Tibial nerve (tissue), 4 donors: ENCODE measurements at regions not wholly inside any gene's neighbourhood (a gene's known extent, or its start where the extent isn't known, plus 50 kb on each side); places are given as distances from the start of the nearest gene placed in this dataset.

Experiments used
- DNase-seq, 2 donors: peaks; one replicate each; pipeline ENCODE4 v3.0.0-alpha.2; 2019; ENCODE audit warnings: low spot score in 2 of 2
- H3K27ac ChIP-seq, 4 donors: fragments of 200-600 bp; sonication (generic) in 3 of 4; one replicate each; pipeline ENCODE4 v1.5.1; 2017 to 2019; ENCODE audit warnings: mild to moderate bottlenecking in 1 of 4
- H3K27me3 ChIP-seq, 2 donors: fragments of 200-600 bp; sonication (generic) in 1 of 2; one replicate each; pipeline versions ENCODE4 v1.5.1 to v1.6.0; 2017 to 2019
- H3K36me3 ChIP-seq, 3 donors: fragments of 200-600 bp; sonication (generic); one replicate each; pipeline ENCODE4 v1.5.1; 2018 to 2019
- H3K4me1 ChIP-seq, 4 donors: fragments of 200-600 bp; sonication (generic) in 3 of 4; one replicate each; pipeline ENCODE4 v1.5.1; 2017 to 2019
- H3K4me3 ChIP-seq, 4 donors: fragments of 200-600 bp; sonication (generic) in 3 of 4; one replicate each; pipeline ENCODE4 v1.5.1; 2017 to 2019; ENCODE audit warnings: mild to moderate bottlenecking in 1 of 4, moderate library complexity in 1 of 4
- H3K9me3 ChIP-seq, 4 donors: fragments of 200-600 bp; sonication (generic) in 3 of 4; one replicate each; pipeline ENCODE4 v1.5.1; 2017 to 2019
- EP300 ChIP-seq, 2 donors: sonication (generic); formaldehyde crosslinking; IDR thresholded peaks; one replicate each; pipeline ENCODE4 v1.6.1; 2017; ENCODE audit warnings: antibody characterized with exemption in 2 of 2, mild to moderate bottlenecking in 1 of 2
- POLR2A ChIP-seq, 2 donors: fragments of 450-650 bp; IDR thresholded peaks; one replicate each; pipeline ENCODE4 v1.6.1; 2017; ENCODE audit warnings: antibody characterized with exemption in 2 of 2, mild to moderate bottlenecking in 2 of 2, moderate library complexity in 2 of 2
- WGBS, 2 donors: methylation state at CpG; one replicate each; pipeline ENCODE4 v1.1.5; 2018; 5-methylcytosine and 5-hydroxymethylcytosine counted together
- TF ChIP-seq, protein P1 (sequence below), 5 experiments: fragments of 200-600 bp in 3 of 5; fragments of 450-650 bp in 2 of 5; sonication (generic) in 3 of 5; IDR thresholded peaks; one replicate each; pipeline ENCODE4 v1.5.1; 2016 to 2019; ENCODE audit warnings: antibody characterized with exemption in 5 of 5, mild to moderate bottlenecking in 3 of 5, moderate library complexity in 2 of 5

GRCh38 chr3:30203301-30203700, 403.1 kb upstream of the TGFBR2 start:
- TF ChIP-seq POLR2A (IDR thresholded peaks at IDR 0.05) = no peak
- TF ChIP-seq EP300 (IDR thresholded peaks at IDR 0.05) = no peak
- TF ChIP-seq, protein P1, sequence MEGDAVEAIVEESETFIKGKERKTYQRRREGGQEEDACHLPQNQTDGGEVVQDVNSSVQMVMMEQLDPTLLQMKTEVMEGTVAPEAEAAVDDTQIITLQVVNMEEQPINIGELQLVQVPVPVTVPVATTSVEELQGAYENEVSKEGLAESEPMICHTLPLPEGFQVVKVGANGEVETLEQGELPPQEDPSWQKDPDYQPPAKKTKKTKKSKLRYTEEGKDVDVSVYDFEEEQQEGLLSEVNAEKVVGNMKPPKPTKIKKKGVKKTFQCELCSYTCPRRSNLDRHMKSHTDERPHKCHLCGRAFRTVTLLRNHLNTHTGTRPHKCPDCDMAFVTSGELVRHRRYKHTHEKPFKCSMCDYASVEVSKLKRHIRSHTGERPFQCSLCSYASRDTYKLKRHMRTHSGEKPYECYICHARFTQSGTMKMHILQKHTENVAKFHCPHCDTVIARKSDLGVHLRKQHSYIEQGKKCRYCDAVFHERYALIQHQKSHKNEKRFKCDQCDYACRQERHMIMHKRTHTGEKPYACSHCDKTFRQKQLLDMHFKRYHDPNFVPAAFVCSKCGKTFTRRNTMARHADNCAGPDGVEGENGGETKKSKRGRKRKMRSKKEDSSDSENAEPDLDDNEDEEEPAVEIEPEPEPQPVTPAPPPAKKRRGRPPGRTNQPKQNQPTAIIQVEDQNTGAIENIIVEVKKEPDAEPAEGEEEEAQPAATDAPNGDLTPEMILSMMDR (IDR thresholded peaks at IDR 0.05) = no peak
- Histone ChIP-seq H3K36me3 (no peaks in the 10 kb centered on the region), H3K27ac (no peak overlapping the region), H3K9me3 (peaks cover 0 to 4% (median 0%) of the 10 kb centered on the region in 4 donors), H3K4me3 (no peak overlapping the region), H3K27me3 (no peaks in the 10 kb centered on the region), H3K4me1 (peaks cover 0 to 16% (median 2%) of the 10 kb centered on the region in 4 donors)
- 97 to 100% methylated on average over 2 of the region's 2 CpGs for WGBS, 2 donors
- no peak for DNase-seq

DNA sequence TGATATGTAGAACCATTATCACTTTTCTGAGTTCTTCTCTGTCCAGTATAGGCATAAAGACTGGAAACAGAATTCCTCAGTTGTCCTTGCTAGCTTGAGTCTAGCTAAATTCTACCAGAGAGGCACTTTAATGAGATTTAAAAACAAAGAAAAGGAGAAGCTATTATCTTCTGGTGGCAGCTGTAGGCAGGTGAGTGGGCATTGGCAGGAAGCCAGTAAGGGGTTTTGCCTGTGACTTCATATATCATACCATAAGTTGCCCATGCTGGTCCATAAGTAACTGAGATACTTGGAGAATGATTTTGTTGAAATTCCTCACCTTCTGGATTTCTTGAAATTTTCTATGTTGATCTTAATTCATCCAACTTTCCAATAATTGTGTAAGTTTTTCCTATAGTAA, 402.3 kb upstream of the TGFBR2 start:
- Histone ChIP-seq H3K9me3 (peaks cover 0 to 4% (median 0%) of the 10 kb centered on the region in 4 donors), H3K4me1 (peaks cover 0 to 9% (median 2%) of the 10 kb centered on the region in 4 donors), H3K4me3 (no peak overlapping the region), H3K27me3 (no peaks in the 10 kb centered on the region), H3K36me3 (no peaks in the 10 kb centered on the region), H3K27ac (no peak overlapping the region)
- no peak for DNase-seq
- no peak for TF ChIP-seq EP300 (IDR thresholded peaks at IDR 0.05)
- no peak for TF ChIP-seq POLR2A (IDR thresholded peaks at IDR 0.05)
- TF ChIP-seq, protein P1 (IDR thresholded peaks at IDR 0.05) = no peak

GRCh38 chr3:30206051-30206450, 400.4 kb upstream of the TGFBR2 start:
- Histone ChIP-seq H3K27ac (no peak overlapping the region), H3K9me3 (no peaks in the 10 kb centered on the region), H3K4me3 (no peak overlapping the region), H3K27me3 (no peaks in the 10 kb centered on the region), H3K4me1 (no peaks in the 10 kb centered on the region), H3K36me3 (no peaks in the 10 kb centered on the region)
- WGBS, 2 donors = 90 to 100% methylated on average over 1 of the region's 1 CpG
- no peak for DNase-seq
- TF ChIP-seq, protein P1 (IDR thresholded peaks at IDR 0.05) = no peak
- TF ChIP-seq POLR2A (IDR thresholded peaks at IDR 0.05) (no peak), EP300 (IDR thresholded peaks at IDR 0.05) (no peak)

- TF ChIP-seq EP300 (IDR thresholded peaks at IDR 0.05) = no peak
- TF ChIP-seq, protein P1 (IDR thresholded peaks at IDR 0.05) = no peak
- no peak for TF ChIP-seq POLR2A (IDR thresholded peaks at IDR 0.05)
- Histone ChIP-seq H3K9me3 (no peaks in the 10 kb centered on the region), H3K27ac (no peak overlapping the region), H3K36me3 (no peaks in the 10 kb centered on the region), H3K27me3 (no peaks in the 10 kb centered on the region), H3K4me3 (no peak overlapping the region), H3K4me1 (peaks cover 0 to 14% (median 0%) of the 10 kb centered on the region in 4 donors)
- no peak for DNase-seq
- 68 to 87% methylated on average over 3 of the region's 3 CpGs for WGBS, 2 donors
Observed at GRCh38 chr3:30221619-30222018, 384.8 kb upstream of the TGFBR2 start.

- Histone ChIP-seq H3K27me3 (no peaks in the 10 kb centered on the region), H3K27ac (no peak overlapping the region), H3K9me3 (no peaks in the 10 kb centered on the region), H3K36me3 (no peaks in the 10 kb centered on the region), H3K4me3 (no peak overlapping the region), H3K4me1 (peaks cover 0 to 22% (median 2%) of the 10 kb centered on the region in 4 donors)
- TF ChIP-seq, protein P1 (IDR thresholded peaks at IDR 0.05) = no peak
- no peak for TF ChIP-seq POLR2A (IDR thresholded peaks at IDR 0.05)
- no peak for DNase-seq
- WGBS, 2 donors = 52 to 57% methylated on average over 2 of the region's 2 CpGs
Observed at GRCh38 chr3:30222441-30222840, 384.0 kb upstream of the TGFBR2 start.
